ENCODE measurements at regions not wholly inside any gene's neighbourhood (a gene's known extent, or its start where the extent isn't known, plus 50 kb on each side); places are given as distances from the start of the nearest gene placed in this dataset.

DNA sequence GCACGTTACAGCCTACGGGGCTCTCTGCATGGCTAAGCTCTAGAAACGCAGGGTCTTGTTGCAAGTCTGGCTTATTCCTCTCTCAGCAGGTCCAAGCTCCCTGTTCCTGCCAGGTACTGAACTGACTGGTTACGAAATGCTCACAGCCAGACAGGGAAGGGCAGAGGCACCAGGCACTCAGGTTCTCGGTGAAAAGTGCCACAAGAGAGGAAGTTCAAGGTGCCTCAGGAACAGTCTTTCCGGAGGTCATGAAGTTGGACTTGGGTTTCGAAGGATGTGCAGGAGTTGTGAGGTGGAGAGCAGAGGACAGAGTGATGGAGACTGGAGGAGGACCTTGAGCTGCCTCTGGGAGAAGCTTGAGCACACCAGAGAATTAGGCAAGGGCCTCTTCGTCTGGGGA is 124.7 kb upstream of the GSE1 start:
- Histone ChIP-seq H4K20me1 (ENCODE audit: control insufficient read depth, extremely low read depth, insufficient read depth, low read length) (peaks cover 2% of the 10 kb centered on the region), H3K27me3 (ENCODE audit: control insufficient read depth, extremely low read depth, insufficient read depth, low read length) (peaks cover 20% of the 10 kb centered on the region), H3K27ac (ENCODE audit: control insufficient read depth, insufficient read depth, low read length) (no peak overlapping the region), H3K4me3 (ENCODE audit: control insufficient read depth in 2 of 3, extremely low read depth in 1 of 3, insufficient read depth in 2 of 3, low read depth in 1 of 3, low read length in 3 of 3) (no peak overlapping the region), H3K79me2 (ENCODE audit: control insufficient read depth, insufficient read depth, low read length) (no peaks in the 10 kb centered on the region), H3K9me3 (ENCODE audit: control insufficient read depth, low read depth, low read length) (no peaks in the 10 kb centered on the region), H3K4me2 (ENCODE audit: control insufficient read depth, extremely low read depth, insufficient read depth, low read depth, low read length) (no peak overlapping the region), H3K36me3 (ENCODE audit: control insufficient read depth in 2 of 2, extremely low read depth in 1 of 2, insufficient read depth in 2 of 2, low read length in 2 of 2) (no peaks in the 10 kb centered on the region), H3K9ac (ENCODE audit: control insufficient read depth, extremely low read depth, insufficient read depth, low read length) (no peak overlapping the region), H3K9me1 (ENCODE audit: control insufficient read depth, extremely low read depth, insufficient read depth, low read length) (no peaks in the 10 kb centered on the region), H3K4me1 (ENCODE audit: control insufficient read depth, extremely low read depth, insufficient read depth, low read length) (peaks cover 8% of the 10 kb centered on the region), H2AFZ (ENCODE audit: control insufficient read depth, low read length) (no peak overlapping the region)
- no peak for FAIRE-seq
- dilution Hi-C loops (cut with MboI; ENCODE audit: extremely low pct_ligation_motif_present, low sequenced_read_pairs) = no loop called here
- no peak for DNase-seq (ENCODE audit: low read depth, low spot score)
- TF ChIP-seq, protein P1, sequence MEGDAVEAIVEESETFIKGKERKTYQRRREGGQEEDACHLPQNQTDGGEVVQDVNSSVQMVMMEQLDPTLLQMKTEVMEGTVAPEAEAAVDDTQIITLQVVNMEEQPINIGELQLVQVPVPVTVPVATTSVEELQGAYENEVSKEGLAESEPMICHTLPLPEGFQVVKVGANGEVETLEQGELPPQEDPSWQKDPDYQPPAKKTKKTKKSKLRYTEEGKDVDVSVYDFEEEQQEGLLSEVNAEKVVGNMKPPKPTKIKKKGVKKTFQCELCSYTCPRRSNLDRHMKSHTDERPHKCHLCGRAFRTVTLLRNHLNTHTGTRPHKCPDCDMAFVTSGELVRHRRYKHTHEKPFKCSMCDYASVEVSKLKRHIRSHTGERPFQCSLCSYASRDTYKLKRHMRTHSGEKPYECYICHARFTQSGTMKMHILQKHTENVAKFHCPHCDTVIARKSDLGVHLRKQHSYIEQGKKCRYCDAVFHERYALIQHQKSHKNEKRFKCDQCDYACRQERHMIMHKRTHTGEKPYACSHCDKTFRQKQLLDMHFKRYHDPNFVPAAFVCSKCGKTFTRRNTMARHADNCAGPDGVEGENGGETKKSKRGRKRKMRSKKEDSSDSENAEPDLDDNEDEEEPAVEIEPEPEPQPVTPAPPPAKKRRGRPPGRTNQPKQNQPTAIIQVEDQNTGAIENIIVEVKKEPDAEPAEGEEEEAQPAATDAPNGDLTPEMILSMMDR (optimal IDR thresholded peaks at IDR 0.05 in 1 of 3, IDR thresholded peaks at IDR 0.05 in 1 of 3, conservative IDR thresholded peaks at IDR 0.05 in 1 of 3; ENCODE audit: extremely low read depth in 1 of 3, insufficient read depth in 2 of 3, low read length in 3 of 3) = no peak
- TF ChIP-seq EZH2 (IDR thresholded peaks at IDR 0.05; ENCODE audit: low read length) = no peak

DNA sequence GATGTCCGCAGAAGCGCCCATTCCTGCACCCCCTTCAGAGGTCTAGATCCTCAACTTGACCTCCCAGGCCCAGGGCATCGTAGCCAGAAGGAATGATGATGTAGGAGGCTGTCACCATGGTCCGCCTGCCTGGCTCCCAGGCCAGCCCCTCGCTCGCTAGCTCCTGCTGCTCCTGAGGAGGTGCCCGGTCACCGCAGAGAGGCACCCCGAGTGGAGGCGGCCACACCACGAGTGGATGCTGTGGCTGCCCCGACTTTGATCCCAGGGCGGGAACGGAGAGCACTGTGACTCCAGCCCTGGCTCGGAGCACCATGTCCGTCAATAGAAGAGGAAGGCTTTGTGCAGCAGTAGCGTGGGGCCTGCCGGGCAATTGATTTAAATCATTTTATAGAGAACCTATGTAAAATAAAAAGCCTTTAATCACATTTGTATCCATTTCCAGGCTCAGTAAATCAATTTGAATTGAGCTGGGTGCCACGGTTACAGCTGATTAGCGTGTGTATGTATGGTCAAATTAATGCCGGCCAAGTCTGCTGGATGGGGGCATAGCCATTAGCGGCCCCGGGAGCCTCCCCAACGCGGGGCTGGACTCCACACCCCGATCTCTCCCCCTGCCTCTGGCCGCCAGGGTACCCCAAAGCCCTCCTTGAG is 122.6 kb upstream of the GSE1 start:
- DNase-seq (ENCODE audit: low read depth, low spot score) (no peak), FAIRE-seq (no peak)
- Histone ChIP-seq H4K20me1 (ENCODE audit: control insufficient read depth, extremely low read depth, insufficient read depth, low read length) (peaks cover 2% of the 10 kb centered on the region), H3K9me1 (ENCODE audit: control insufficient read depth, extremely low read depth, insufficient read depth, low read length) (no peaks in the 10 kb centered on the region), H2AFZ (ENCODE audit: control insufficient read depth, low read length) (no peak overlapping the region), H3K27me3 (ENCODE audit: control insufficient read depth, extremely low read depth, insufficient read depth, low read length) (peaks cover 20% of the 10 kb centered on the region), H3K27ac (ENCODE audit: control insufficient read depth, insufficient read depth, low read length) (no peak overlapping the region), H3K9me3 (ENCODE audit: control insufficient read depth, low read depth, low read length) (no peaks in the 10 kb centered on the region), H3K4me2 (ENCODE audit: control insufficient read depth, extremely low read depth, insufficient read depth, low read depth, low read length) (no peak overlapping the region), H3K4me1 (ENCODE audit: control insufficient read depth, extremely low read depth, insufficient read depth, low read length) (peaks cover 8% of the 10 kb centered on the region), H3K4me3 (ENCODE audit: control insufficient read depth in 2 of 3, extremely low read depth in 1 of 3, insufficient read depth in 2 of 3, low read depth in 1 of 3, low read length in 3 of 3) (no peak overlapping the region), H3K36me3 (ENCODE audit: control insufficient read depth in 2 of 2, extremely low read depth in 1 of 2, insufficient read depth in 2 of 2, low read length in 2 of 2) (no peaks in the 10 kb centered on the region), H3K9ac (ENCODE audit: control insufficient read depth, extremely low read depth, insufficient read depth, low read length) (no peak overlapping the region), H3K79me2 (ENCODE audit: control insufficient read depth, insufficient read depth, low read length) (no peaks in the 10 kb centered on the region)
- dilution Hi-C loops (cut with MboI; ENCODE audit: extremely low pct_ligation_motif_present, low sequenced_read_pairs) = no loop called here
- TF ChIP-seq, protein P1 (optimal IDR thresholded peaks at IDR 0.05 in 1 of 3, IDR thresholded peaks at IDR 0.05 in 1 of 3, conservative IDR thresholded peaks at IDR 0.05 in 1 of 3; ENCODE audit: extremely low read depth in 1 of 3, insufficient read depth in 2 of 3, low read length in 3 of 3) = no peak
- no peak for TF ChIP-seq EZH2 (IDR thresholded peaks at IDR 0.05; ENCODE audit: low read length)
